GM12872 (cell line): ENCODE measurements at regions not wholly inside any gene's neighbourhood (a gene's known extent, or its start where the extent isn't known, plus 50 kb on each side); places are given as distances from the start of the nearest gene placed in this dataset.

Source experiments
- TF ChIP-seq, protein P1 (sequence below): IDR thresholded peaks from 3 replicates; pipeline ENCODE4 v1.5.1; 2011; ENCODE audit warnings: low read depth, mild to moderate bottlenecking, low read length, moderate library complexity; ENCODE audit not compliant: insufficient read depth

DNA sequence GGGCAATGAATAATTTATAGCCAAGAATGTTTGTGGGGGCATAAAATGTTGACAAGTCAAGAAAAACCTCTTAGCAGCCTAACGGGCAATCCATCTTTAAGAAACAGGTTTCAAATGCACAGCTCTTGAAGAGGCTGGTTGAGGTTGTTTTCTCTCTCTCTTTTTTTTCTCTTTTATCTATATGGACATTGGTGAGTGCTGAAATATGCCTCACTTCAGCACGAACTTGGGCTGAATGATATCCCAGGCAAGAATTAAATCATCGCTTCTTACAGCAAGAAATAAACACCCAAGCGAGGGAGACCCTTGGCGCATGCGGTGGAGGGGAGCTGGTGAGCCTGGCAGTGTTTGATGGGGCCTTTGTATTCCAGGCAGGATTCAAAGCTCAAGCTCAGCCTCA lies 160.9 kb downstream of the OAT start:
- TF ChIP-seq, protein P1, sequence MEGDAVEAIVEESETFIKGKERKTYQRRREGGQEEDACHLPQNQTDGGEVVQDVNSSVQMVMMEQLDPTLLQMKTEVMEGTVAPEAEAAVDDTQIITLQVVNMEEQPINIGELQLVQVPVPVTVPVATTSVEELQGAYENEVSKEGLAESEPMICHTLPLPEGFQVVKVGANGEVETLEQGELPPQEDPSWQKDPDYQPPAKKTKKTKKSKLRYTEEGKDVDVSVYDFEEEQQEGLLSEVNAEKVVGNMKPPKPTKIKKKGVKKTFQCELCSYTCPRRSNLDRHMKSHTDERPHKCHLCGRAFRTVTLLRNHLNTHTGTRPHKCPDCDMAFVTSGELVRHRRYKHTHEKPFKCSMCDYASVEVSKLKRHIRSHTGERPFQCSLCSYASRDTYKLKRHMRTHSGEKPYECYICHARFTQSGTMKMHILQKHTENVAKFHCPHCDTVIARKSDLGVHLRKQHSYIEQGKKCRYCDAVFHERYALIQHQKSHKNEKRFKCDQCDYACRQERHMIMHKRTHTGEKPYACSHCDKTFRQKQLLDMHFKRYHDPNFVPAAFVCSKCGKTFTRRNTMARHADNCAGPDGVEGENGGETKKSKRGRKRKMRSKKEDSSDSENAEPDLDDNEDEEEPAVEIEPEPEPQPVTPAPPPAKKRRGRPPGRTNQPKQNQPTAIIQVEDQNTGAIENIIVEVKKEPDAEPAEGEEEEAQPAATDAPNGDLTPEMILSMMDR = no peak

DNA sequence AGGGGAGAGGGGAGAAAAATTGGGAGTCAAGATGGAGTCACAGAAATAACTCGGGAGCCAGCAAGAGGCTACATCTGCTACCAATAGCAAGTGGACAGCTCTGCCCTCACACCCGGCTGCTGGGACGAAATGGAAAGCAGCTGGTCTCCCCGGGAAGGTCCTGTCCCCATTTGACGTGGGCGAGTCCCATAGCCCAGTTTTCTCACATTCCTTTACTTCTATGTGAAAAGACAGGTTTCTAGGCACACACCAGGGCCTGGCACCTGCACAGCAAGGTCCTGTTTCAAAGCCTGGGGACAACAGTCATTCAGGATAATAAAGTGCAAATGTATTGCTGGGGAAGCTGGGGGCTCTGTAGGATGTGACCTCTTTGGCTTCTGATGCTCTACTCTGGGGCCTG lies 162.6 kb downstream of the OAT start:
- TF ChIP-seq, protein P1 = no peak

DNA sequence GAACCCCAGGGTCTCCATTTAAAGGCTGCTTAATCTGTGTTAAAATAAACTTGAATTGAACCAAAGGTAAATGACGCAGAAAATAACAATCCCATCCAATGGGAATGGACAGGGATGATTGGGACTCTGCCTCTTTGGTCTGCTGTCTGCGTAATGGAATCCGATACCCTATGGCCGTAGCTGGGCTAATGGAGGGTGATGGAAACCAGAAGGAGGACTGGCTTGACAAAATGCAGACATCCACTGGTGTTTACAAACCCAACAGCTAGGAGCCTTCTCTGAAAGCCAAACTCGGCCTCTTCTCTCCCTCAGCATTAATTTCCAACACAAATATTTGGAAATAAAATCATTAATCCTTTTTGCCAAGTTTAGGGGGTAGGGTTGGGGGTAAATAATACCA lies 162.2 kb upstream of the CHST15 start:
- TF ChIP-seq, protein P1 = no peak

DNA sequence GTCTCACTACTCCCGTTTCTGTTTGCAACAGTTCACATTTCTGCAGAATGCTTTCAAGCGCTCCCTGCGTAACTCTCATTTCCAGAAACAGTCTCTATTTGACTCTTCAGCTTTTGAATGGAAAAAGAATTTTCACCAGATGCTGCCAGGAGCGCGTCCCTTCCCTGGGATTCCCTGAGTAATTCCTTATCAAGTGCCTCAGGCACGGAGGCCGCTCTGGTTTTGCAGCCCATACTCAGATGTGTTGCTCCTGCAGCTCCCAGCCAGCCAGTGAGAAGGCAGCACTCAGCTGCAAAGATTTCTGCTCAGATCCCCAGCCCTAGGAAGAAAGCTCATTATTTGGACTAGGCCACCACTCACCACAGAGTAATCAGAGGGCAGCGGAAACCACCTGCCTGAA lies 161.1 kb upstream of the CHST15 start:
- TF ChIP-seq, protein P1 = no peak

DNA sequence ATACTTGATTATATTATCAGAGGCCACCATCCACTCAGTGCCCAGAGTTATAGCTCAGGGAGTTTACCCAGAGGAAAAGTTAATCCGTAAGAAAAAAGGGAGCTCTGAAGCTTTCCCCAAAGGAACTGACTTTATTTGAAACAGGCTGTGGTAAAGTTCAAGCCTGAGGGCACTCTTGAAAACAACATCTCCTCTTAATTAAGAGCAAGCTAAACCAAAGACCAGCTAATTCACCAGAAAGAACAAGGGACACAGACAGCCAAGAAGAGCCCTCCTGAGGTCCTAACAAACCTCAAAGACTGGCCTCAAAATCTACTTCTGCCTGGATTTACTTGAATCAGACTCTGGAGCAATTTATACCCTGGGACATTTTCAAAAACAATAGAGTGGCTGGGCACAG lies 159.6 kb upstream of the CHST15 start:
- TF ChIP-seq, protein P1 = no peak

DNA sequence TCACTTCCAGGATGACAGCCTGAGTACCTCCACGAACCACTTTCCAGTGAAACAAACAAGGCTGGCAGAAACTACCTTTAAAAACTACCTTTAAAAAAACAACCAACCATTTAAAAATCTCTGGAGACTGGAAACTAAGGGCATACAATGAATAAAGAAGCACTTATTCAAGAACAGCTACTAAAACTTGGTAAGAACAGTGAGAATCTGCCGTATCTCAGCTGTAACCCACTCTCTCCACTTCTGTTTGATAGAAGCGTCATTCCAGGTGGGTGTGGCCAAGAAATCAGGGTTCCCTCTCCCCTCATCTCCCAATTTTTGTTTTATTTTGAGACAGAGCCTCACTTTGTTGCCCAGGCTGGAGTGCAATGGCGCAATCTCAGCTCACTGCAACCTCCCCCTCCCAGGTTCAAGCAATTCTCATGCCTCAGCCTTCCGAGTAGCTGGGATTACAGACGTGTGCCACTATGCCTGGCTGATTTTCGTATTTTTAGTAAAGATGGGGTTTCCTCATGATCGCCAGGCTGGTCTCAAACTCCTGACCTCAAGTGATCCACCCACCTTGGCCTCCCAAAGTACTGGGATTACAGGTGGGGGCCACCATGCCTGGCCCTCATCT lies 158.8 kb upstream of the CHST15 start:
- TF ChIP-seq, protein P1 = no peak

DNA sequence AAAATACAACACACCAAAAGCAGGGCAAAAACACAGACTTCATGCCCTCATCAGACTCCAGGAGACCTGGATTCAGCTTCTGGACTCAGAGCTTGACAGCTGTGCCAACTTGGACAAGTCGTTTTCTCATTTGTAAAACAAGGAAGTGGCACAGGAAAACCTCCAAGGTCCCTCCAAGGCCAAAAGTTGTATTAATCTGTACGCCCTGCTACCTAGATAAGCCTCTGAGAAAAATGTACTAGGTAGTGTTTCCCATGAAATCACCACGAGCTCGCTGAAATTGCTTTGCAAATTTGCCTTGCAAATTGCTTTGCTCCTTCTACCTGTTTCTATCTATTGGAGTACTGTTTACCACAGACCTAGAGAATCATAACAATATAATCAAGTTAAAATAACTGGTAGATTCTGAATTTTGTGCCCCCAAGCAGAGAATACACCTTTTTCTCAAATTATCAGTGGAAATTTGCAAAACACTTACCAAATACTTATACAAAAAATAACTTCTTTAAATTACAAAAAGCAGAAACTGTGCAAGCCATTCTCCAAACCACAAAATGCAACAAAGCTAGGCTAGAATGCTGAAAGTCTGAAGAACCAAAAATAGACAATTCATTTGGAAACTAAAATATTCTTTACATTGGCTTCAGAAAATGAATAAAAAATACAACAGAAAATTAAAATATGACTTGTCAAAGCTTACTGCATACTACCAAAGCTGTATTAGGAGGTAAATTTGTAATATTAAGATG lies 158.1 kb upstream of the CHST15 start:
- TF ChIP-seq, protein P1 = no peak
